WERI-Rb-1 (cell line): ENCODE measurements at regions not wholly inside any gene's neighbourhood (a gene's known extent, or its start where the extent isn't known, plus 50 kb on each side); places are given as distances from the start of the nearest gene placed in this dataset.

Experiments used
- DNase-seq: peaks from one replicate; pipeline ENCODE4 v3.0.0-alpha.2; 2020
- H3K27ac ChIP-seq: fragments of 250-450 bp; sonication (Bioruptor Pico); 2 replicates; pipeline ENCODE4 v1.5.1; 2020; ENCODE audit warnings: mild to moderate bottlenecking, moderate library complexity
- H3K27me3 ChIP-seq: fragments of 250-450 bp; sonication (Bioruptor Pico); 2 replicates; pipeline ENCODE4 v1.5.1; 2021; ENCODE audit warnings: mild to moderate bottlenecking, low read depth, moderate library complexity; ENCODE audit not compliant: insufficient read depth, severe bottlenecking
- H3K36me3 ChIP-seq: fragments of 250-450 bp; sonication (Bioruptor Pico); 2 replicates; pipeline ENCODE4 v1.5.1; 2020; ENCODE audit warnings: mild to moderate bottlenecking, moderate library complexity
- H3K4me3 ChIP-seq: 2 replicates; pipeline ENCODE4 v1.5.1; 2011; ENCODE audit warnings: low read depth, mild to moderate bottlenecking, control low read depth, low read length
- H3K9me3 ChIP-seq: fragments of 250-450 bp; sonication (Bioruptor Pico); 2 replicates; pipeline ENCODE4 v1.5.1; 2021; ENCODE audit warnings: mild to moderate bottlenecking, moderate library complexity; ENCODE audit not compliant: severe bottlenecking
- CTCF ChIP-seq: IDR thresholded peaks from 2 replicates; pipeline ENCODE4 v1.5.1; 2011; ENCODE audit warnings: low read depth, mild to moderate bottlenecking, control low read depth, inconsistent platforms, low read length

DNA sequence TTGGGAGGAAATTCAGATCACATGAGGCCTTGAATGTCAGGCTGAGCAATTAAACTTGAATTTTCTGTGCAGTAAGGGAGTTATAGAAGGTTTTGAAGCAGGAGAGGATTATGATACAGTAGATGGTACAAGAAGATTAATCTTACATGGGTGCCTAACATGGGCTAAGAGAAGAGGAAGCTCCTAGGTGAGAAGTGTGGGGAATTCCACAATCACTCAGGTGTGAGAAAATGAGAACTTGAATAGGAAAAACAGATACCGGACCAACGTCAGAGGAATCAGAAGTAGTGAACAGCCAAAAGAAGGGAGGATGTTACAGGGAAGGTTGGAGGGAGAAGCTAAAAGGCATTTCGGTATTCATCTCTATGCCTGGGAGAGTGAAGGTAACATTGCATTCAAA is 250.7 kb upstream of the SLC35B3 start:
- DNase-seq = no peak
- Histone ChIP-seq H3K4me3 (no peak overlapping the region), H3K27me3 (peaks cover 3% of the 10 kb centered on the region), H3K9me3 (no peaks in the 10 kb centered on the region), H3K36me3 (no peaks in the 10 kb centered on the region), H3K27ac (no peak overlapping the region)
- TF ChIP-seq CTCF = no peak

GRCh38 chr6:8683204-8683603 is 247.9 kb upstream of the SLC35B3 start:
- Histone ChIP-seq H3K4me3 (no peak overlapping the region), H3K9me3 (no peaks in the 10 kb centered on the region), H3K27ac (no peak overlapping the region), H3K27me3 (peaks cover 10% of the 10 kb centered on the region), H3K36me3 (no peaks in the 10 kb centered on the region)
- DNase-seq = no peak
- no peak for TF ChIP-seq CTCF

- H3K36me3 ChIP-seq = no peaks in the 10 kb centered on the region
- no peak for TF ChIP-seq CTCF
- H3K27me3 ChIP-seq = peaks cover 7% of the 10 kb centered on the region
- DNase-seq = no peak
- H3K27ac ChIP-seq = no peak overlapping the region
- H3K4me3 ChIP-seq = no peak overlapping the region
- no peaks in the 10 kb centered on the region for H3K9me3 ChIP-seq
These were observed 244.5 kb upstream of the SLC35B3 start for GRCh38 chr6:8679823-8680222.

DNA sequence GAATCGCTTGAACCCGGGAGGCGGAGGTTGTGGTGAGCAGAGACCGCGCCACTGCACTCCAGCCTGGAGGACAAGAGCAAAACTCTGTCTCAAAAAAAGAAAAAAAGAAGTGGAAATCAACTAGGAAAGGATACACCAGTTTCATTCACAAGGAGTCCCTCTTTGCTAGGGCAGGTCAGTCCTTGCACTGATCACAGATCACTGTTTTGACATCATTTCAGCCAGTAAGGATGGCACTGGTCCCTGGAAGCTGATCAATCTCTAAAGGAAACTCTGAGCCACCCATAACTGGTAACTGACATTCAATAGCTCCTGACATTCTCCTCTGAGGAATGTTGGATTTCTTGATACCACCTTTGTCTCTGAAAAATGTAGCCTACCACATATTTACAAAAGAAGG is 243.1 kb upstream of the SLC35B3 start:
- Histone ChIP-seq H3K36me3 (no peaks in the 10 kb centered on the region), H3K27me3 (peaks cover 7% of the 10 kb centered on the region), H3K9me3 (no peaks in the 10 kb centered on the region), H3K27ac (no peak overlapping the region), H3K4me3 (no peak overlapping the region)
- DNase-seq = no peak
- no peak for TF ChIP-seq CTCF

DNA sequence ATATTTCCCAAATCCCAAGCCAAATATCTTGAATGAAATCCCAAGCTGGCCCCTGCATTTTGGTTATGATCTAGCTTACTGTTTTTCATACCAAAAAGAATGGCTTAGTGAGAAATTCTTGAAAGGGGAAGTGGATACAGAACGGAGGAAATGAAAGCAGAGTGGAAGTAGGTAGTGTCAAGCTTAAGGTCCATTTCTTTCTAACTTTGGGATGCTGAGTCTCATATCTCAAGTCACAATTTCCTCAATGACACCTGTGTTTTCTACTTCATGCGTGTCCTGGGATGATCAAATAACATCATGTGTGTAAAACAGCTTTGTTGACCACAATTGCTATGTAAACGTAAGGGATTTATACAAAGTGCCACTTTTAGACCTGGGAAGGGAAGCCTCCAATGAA is 238.8 kb upstream of the SLC35B3 start:
- DNase-seq = no peak
- Histone ChIP-seq H3K36me3 (no peaks in the 10 kb centered on the region), H3K9me3 (no peaks in the 10 kb centered on the region), H3K4me3 (no peak overlapping the region), H3K27me3 (peaks cover 4% of the 10 kb centered on the region), H3K27ac (no peak overlapping the region)
- no peak for TF ChIP-seq CTCF

GRCh38 chr6:8672882-8673281 is 237.5 kb upstream of the SLC35B3 start:
- H3K9me3 ChIP-seq = no peaks in the 10 kb centered on the region
- no peak overlapping the region for H3K27ac ChIP-seq
- no peaks in the 10 kb centered on the region for H3K36me3 ChIP-seq
- no peak for DNase-seq
- H3K27me3 ChIP-seq = no peaks in the 10 kb centered on the region
- TF ChIP-seq CTCF = no peak
- H3K4me3 ChIP-seq = no peak overlapping the region
